ENCODE measurements at regions not wholly inside any gene's neighbourhood (a gene's known extent, or its start where the extent isn't known, plus 50 kb on each side); places are given as distances from the start of the nearest gene placed in this dataset.
A peak's percentile ranks its signal among the peaks of the same experiment; 100 is the strongest.

GRCh38 chr2:113809076-113809736, 52.8 kb upstream of the SLC35F5 start (continued):
- TF ChIP-seq PRDM10 (IDR thresholded peaks at IDR 0.05; ENCODE audit: partially characterized antibody), result peak; percentile 30
- TF ChIP-seq CREBBP (IDR thresholded peaks at IDR 0.05; ENCODE audit: low read depth, low read length), result no peak
- peak; percentile 22; the same call in 1 of the 2 replicates for TF ChIP-seq REST (IDR thresholded peaks at IDR 0.05; ENCODE audit: borderline replicate concordance)
- no peak for TF ChIP-seq REST (CRISPR knock-in tag; IDR thresholded peaks at IDR 0.05; ENCODE audit: low read depth)
- 0 out of 2 replicates have a peak, but pooled peaks have one; percentile 4 for TF ChIP-seq TAL1 (IDR thresholded peaks at IDR 0.05)
- TF ChIP-seq XRCC3 (IDR thresholded peaks at IDR 0.05), result no peak
- no peak for TF ChIP-seq CBFA2T2 (conservative IDR thresholded peaks at IDR 0.05)
- no peak for TF ChIP-seq ZNF133 (CRISPR knock-in tag; IDR thresholded peaks at IDR 0.05)
- TF ChIP-seq C11orf30 (IDR thresholded peaks at IDR 0.05; ENCODE audit: low read depth), result peak; percentile 34; the same call in 1 of the 2 replicates
- TF ChIP-seq ZNF316 (IDR thresholded peaks at IDR 0.05), result 0 out of 2 replicates have a peak, but pooled peaks have one; percentile 15
- TF ChIP-seq SOX6 (IDR thresholded peaks at IDR 0.05), result 0 out of 2 replicates have a peak, but pooled peaks have one; percentile 23
- no peak for TF ChIP-seq DACH1 (IDR thresholded peaks at IDR 0.05; ENCODE audit: partially characterized antibody)
- TF ChIP-seq EHMT2 (IDR thresholded peaks at IDR 0.05), result no peak
- TF ChIP-seq MYBL2 (IDR thresholded peaks at IDR 0.05; ENCODE audit: low read depth), result peak; percentile 80
- TF ChIP-seq MYBL2 (CRISPR knock-in tag; IDR thresholded peaks at IDR 0.05; ENCODE audit: borderline replicate concordance), result no peak
- TF ChIP-seq HMBOX1 (IDR thresholded peaks at IDR 0.05), result no peak
